Superior temporal gyrus (tissue), 1 donor: ENCODE measurements at regions not wholly inside any gene's neighbourhood (a gene's known extent, or its start where the extent isn't known, plus 50 kb on each side); places are given as distances from the start of the nearest gene placed in this dataset.
A peak's percentile ranks its signal among the peaks of the same experiment; 100 is the strongest.

Source experiments
- DNase-seq: peaks from one replicate; pipeline ENCODE4 v3.0.0-alpha.2; 2016; ENCODE audit errors: extremely low spot score

DNA sequence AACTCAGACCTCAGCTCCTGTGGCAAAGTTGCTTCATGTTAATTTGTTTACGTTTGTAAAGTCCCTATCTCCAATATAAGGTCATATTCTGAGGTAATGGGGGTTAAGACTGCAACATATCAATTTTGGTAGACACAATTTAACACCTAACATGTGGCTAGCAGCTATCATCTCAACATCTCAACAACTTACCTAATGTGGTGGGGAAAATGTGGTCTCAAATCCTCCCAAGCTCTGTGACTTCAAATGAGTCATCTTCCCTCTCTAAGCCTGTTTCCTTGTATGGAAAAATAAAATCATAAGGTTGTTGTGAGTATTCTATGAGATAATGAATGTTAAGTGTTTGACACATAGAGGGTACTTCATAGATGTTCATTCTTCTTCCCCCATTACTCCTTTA, 443.3 kb downstream of the CDK5RAP2 start:
- no peak for DNase-seq

DNA sequence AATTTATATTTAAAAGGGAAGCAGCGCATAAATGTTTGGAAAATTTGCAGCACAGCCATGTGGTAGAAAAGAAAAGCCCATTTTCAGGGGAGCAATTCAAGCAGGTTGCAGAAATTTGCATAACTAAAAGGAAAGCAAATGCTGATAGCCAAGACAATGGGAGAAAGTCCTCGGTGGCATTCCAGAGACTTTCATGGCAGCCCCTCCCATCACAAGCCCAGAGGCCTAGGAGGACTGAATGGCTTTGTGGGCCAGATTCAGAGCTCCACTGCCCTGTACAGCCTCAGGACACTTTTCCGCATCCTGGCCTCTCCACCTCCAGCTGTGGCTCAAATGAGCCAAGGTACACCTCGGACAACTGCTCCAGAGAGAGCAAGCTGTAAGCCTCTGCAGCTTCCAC, 462.9 kb downstream of the CDK5RAP2 start:
- no peak for DNase-seq

DNA sequence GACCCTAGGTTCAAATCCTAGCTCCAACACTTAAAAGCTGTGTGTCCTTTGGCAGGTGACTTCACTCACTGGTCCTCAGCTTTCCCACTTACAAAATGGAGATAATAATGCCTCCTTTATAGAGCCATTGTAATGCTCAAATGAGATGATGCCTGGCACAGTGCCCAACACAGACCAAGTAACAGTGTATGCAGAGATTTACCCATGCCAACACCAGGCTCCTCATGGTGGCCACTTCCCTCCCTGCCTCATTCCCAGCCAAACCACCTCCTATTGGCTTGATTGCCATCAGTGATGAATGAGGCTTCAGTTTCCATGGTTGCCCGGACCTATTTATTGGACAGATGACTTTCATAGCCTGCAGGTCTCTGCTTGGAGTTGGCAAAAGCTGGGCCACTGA, 469.4 kb downstream of the CDK5RAP2 start:
- no peak for DNase-seq

DNA sequence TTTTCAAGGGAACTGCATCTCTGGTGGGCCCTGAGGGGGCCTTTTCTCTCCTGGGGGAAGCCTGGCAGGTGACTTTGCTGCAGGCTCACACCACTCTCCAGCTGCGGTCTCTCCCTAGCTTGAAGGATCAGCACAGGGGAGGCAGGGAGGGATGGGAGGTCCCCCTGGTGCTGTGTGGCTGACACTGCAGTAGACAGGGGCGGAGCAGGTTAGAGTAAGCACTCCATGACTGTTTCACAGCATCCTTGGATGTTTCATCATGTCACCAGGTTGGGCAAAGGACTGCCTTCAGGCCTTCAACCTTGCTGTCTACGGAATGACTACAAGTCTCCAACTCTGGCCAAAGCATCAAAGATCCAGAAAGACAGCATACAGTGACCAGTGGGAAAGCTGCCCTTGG, 470.7 kb downstream of the CDK5RAP2 start:
- DNase-seq, result no peak

DNA sequence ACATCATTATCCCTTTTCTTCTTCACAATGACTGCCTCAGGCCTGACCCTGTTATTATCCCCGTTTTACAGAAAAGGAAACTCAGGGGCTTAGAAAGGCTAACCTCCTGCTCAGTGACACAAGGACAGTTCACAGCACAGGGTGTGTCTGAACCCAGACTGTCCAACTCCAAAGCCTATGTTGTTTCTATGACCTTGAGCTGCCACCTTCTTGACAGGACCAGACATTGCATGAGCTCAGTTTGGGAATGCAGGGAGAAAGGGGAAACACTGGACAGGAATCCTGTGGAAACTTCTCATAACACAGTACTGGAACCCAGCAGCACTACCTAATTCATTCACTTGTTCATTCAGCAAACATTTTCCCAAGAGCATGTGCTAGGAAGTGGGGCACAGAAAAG, 472.8 kb downstream of the CDK5RAP2 start:
- no peak for DNase-seq

DNA sequence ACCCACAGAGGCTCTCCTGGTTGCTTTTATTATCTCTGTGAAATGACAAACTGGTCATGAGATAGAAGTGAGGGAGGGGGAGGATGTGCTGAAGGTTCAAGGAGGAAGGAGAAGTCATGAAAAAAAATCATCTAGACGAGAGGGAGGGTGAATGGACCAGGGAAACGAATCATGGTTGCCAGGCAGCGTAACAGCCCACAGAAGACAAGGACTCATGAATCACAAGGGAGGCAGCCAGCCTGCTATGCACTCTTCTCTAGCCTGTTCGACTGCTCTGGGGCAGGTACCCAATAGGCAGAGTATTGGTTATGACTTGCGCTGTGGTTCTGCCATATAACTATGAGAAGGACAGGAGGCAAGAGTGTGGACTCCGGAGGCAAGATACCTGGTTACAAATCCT, 475.2 kb downstream of the CDK5RAP2 start:
- DNase-seq, result no peak

DNA sequence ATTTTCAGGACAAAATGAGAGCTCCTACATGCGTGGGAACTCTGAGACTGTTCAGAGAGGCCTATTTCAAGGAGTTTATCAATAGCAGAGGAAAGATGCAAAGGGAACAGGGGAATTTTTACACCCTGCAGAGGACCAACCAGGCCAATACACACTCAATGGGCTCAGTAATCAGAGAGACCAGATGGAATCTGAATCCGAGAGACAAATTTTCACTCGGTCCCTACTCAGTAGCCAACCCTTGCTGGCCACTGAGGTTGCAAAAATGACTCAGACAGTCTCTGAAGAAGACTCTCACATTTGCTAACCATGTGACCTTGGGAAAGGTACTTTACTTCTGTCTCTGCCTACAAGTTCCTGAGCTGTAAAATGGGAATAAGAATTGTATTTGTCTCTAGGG, 479.4 kb downstream of the CDK5RAP2 start:
- DNase-seq, result peak; percentile 30

DNA sequence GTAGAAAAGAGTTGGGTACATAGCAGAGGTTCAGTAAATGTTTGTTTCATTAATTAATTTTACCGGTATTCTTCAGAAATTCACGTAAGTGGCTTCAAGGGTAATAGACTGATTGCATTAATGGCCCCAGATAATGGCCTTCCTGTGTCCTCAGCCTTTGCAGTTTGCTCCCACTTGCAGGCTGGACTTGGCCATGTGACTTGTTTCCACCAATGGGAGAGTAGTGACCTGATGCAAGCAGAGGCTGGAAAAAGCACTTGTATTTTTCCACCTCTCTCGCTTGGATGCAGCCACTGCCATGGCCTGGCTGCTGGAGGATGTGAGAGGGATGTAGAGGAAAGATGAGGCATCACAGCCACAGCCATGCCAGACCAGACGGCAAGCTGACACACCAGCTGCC, 480.9 kb downstream of the CDK5RAP2 start:
- no peak for DNase-seq

DNA sequence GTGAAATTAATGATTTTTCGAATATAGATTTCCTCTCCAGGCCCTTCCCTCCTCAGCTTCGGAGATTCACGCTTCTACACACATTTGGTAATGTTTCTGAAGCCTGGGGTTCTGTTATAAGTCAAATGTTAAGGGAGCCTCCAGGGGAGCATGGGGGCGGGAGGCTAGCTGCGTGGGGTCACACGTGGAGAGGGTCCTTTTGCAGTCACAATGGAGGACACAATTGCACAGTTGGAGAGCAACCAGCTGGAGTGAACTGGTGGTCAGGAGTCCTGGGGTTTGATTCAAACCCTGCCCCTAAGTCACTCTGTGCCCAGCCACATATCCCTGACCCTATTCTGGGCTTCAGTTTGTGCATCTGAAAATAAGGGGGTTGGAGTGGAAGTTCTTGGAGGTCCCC, 481.4 kb downstream of the CDK5RAP2 start:
- DNase-seq, result no peak

DNA sequence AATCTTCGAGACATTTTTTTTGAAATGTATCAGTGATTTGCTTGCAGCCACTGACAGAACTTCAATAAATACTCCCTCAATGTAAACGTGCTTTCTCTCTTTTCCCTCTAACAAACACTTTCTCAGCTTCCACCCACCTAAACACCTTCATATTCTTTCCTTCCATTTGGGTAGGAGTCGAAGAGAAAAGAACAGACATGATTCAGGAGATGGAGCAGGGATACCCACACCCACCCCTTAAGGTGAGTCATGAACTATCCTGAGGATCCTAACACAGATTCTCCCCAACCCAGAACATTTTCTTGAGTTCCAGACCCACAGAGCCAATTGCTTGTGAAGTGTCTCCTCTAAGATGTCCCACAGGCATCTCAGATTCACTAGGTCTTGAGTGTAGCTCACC, 488.8 kb downstream of the CDK5RAP2 start:
- peak; percentile 47 for DNase-seq

DNA sequence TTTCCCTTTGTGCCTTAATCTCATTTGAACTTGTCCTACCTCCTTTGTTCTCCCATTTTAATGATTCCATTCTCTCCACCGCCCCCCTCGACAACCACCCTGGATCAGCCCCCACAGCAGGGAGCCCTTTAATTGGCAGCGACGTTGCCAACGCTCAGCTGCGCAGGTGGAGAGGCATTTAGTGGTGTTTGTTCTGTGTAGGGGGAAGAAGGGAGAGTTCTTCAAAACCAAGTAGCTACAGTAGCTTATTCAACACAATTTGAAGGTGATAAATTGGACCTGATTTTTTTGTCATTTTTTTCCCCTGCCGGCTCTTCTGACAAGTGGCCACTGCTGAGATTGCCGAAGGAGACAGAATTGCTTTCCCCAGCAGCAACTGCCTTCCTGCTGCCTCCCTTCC, 499.1 kb downstream of the CDK5RAP2 start:
- DNase-seq, result no peak

DNA sequence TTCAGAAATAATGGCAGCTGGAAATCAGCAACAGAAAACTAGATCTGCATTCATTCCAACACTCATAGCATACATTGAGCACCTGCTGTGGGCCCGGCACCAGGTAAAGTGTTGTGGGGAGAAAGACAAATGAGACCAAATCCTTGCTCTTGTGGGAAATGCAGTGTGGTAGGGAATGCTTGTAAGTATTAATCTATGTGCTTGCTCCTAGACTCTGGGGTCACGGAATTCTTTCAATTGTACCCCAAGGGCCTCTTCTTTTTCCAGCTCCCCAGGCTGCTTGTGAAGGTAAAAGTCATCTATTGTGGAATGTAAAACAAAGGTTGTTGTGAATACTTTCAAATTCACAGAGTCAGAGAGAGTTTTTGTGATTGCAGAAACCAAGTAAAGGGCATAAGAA, 501.9 kb downstream of the CDK5RAP2 start:
- no peak for DNase-seq

DNA sequence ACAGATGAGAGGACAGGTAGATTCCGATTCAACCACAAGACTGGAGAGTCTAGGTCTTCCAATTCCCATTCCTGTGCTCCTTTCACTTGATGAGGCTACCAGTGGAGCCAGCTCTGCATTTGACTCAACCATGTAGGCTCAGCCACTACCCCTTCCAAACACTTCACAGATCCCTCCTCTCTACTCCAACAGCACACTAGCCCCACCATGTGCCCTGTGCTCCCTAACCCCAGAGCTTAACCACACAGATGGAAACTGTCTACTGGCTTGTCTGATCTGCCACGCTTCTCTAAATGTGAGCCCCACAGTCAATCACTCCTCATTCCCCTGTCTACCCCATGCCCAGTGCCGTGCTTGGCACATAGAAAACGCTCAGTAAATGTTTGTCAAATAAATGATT, 508.2 kb downstream of the CDK5RAP2 start:
- DNase-seq, result no peak

DNA sequence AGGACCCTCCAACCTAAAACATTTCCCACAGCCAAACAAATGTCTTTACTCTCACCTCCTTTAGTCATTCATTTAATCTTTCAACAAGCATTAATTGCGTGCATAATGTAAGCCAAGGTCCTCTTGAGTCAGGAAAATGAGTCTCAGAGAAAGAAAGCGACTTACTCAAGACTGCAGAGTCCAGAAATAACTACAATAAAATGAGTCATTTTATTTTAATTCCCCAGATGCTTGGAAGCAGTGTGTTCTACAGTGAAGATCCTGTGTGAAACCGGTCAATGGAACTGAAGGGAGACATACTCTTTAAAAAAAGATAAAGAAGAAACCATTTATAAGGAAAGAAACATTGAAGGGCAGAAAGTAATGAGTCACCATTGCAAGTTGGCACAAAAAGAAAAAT, 513.7 kb downstream of the CDK5RAP2 start:
- peak; percentile 32 for DNase-seq

DNA sequence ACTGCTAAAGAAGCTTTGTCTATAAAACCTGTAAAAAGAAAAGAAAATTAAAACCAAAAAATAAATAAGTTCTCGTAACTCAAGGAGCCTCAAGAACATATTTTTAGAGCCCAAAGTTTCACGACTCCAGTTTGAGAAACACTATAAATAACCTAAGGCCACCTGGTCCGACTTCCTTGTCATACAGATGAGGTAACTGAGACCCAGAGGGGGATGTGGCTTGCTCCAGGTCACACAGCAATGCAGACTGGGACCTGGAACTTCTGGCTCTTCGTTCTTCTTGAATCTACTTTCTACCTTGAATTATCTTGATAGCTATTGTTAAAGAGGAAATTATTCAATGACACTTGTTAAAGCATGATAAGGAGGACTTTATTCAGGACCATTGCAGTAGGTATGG, 514.8 kb downstream of the CDK5RAP2 start:
- no peak for DNase-seq

DNA sequence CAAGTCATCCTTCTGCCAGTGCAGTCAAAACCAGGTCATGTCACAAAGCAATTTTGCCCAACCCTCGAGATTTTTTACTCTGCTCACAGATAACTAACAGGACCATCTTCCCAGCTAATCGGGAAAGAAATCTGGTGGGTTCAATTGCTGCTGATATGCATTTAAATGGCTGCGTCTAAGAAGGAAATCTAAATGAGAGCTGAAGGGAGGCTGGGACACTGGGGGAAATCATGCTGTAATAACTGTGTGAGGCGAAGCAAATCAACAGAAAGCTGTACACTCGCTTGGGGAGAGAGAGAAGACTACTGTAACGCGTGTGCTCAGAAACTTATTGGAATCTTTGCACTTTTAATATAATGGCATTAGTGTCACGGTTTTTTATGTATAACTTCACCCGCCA, 535.0 kb downstream of the CDK5RAP2 start:
- DNase-seq, result no peak

DNA sequence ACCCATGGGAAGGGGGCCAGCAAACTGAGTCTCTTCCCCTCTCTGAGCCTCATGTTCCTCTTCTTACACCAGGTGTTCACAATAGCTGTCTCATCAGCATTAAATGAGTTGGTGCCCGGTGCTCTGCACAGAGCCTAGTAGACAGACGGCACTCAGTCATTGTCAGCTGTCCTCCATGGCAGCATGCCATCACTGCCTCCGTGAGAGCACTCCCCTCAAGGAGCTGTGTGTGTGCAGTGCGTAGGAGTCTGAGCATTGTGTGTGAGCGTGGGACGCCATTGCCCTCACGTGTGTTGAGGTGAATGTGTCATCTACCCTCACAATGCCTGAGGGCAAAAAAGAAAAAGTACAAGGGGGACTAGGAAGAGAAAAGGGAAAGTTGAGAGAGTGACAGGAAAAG, 536.5 kb downstream of the CDK5RAP2 start:
- DNase-seq, result no peak

DNA sequence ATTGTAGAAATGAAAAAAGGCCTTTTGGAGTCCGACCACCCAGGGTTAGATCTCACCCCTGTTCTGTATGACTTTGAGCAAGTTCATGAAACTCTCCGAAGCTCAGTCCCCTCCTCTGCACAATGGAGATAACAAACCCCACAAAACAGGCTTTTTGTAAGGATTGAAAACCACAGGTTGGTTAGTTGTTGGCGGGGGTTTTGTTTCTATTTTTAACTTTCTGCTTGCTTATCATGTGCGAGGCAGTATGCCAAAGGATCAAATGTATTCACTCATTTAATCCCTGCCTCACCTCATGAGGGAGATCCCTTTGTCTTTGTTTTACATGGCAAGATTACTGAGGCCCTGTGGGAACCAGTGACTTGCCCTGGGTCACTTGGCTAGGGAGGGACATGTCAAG, 539.1 kb downstream of the CDK5RAP2 start:
- DNase-seq, result no peak

DNA sequence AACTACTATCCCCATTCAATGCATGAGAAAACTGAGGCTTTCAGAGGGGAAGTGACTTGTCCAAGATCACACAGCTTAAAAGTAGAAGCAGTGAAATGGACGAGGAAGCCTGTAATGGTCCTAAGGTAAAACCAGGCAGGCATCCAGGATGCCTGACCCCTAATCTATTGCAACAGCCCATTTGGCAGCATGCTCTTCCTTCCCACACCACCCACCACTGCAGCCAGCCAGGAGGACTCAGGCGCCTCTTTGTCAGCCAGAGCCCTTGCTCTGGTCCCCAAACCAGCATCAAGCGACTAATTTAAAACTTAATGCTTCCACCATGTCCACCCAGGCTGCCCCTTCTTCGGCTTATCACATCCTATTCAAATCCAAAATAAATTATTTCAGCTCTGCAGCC, 541.6 kb downstream of the CDK5RAP2 start:
- no peak for DNase-seq

DNA sequence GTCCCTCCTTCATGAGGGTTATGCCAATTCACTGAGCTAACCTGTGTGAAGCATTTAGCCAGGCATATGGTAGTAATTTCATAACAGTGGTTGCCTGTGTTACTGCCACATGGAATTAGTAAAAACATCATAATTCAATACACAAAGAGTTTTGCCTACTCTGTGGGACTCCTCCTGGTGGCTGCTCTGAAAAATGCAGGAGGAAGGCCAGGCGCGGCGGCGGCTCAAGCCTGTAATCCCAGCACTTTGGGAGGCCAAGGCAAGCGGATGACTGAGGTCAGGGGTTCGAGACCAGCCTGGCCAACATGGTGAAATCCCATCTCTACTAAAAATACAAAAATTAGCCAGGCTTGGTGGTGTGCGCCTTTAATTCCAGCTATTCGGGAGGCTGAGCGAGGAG, 547.3 kb downstream of the CDK5RAP2 start:
- DNase-seq, result no peak

DNA sequence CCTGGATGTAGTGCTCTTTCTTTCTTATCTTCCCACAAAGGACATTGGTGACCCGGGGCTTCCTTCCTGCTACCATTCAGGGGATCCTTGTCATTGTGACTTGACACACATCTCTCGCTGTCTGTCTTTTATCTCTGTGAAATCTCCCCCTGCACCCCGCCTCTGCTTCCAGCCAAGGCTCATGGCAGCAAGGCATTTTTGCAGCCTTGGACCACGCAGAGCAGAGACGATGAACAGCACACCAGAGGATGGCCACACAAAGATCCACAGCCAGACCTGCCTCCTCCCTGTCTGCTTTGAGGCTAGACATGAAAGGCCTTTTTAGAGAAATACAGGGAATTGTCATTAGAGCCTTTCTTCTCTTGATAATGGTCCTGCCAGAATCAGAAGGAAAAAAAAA, 549.1 kb downstream of the CDK5RAP2 start:
- DNase-seq, result no peak

DNA sequence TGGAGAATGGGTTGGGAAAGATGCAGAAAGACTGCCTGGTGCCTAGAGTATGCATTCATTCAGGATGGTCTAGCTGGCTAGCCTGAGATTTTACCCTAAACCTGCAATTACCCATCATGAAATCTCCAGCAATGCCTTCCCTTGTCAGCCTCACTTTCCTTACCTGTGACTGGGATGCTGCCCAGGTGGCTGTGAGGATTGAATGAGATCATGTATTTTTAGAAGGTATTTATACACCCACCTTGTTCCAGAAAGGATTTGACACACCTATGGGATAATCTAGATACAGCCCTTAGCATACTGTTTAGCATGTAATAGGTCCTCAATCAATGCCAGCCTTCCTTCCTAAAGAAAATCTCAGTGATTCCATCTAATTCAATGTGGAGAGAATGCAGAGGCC, 561.4 kb downstream of the CDK5RAP2 start:
- no peak for DNase-seq

DNA sequence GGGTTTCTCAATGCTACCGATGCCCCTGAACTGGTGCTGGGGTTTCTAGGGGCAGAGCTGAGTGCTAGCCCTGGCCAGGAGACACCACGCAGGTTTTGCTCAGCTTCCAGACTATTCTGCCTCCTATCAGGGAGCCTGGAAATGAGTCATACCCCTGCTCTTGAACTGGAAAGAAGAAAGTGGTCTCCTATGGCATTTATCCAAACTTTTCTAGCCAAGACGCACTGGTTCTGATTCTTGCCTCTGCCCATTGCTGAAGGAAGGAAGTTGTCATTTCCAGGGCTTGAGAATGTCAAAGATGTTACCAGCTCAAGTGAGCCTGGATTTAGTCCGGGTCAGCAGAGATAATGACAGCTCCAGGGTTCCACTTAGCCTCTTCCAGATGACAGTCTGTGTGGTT, 561.9 kb downstream of the CDK5RAP2 start:
- DNase-seq, result no peak

DNA sequence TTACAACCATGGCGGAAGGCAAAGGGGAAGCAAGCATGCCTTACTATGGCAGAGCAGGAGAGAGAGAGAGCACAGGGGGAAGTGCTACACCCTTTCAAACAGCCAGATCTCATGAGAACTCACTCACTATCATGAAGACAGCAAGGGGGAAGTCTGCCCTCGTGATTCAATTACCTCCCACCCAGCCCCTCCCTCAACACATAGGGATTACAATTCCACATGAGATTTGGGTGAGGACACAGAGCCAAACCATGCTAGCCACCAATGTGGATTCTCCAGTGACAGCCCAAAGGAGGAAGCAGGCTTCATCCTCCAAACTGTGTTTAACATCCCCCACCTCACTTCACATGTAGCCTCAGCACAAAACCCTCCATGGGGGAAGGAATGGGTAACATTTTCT, 563.7 kb downstream of the CDK5RAP2 start:
- no peak for DNase-seq

DNA sequence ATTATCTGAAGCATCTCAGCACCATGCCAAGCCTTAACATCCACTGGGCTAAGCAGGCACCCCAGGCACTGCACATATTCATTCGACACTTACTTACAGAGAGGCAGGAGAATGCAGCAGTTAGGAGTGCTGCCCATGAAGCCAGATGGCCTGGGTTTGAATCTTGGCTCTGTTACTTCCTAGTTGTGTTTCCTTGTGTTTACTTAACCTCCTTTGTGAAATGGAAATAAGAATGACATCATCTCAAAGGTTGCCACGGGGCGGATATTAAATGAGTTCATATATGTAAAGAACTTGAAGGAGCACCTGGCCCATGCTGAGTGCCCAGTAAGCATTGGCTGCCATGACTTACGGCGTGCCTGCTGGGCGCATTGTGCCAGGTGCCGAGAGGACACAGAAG, 565.2 kb downstream of the CDK5RAP2 start:
- no peak for DNase-seq
